SK-N-SH (cell line): ENCODE measurements at regions not wholly inside any gene's neighbourhood (a gene's known extent, or its start where the extent isn't known, plus 50 kb on each side); places are given as distances from the start of the nearest gene placed in this dataset.

ENCODE experiments used
- CTCF ChIA-PET: fragments of 300-600, 350-600 bp; formaldehyde crosslinking; extraction: SDS; loops from one replicate; lab custom pipeline; 2021; lab: Yijun Ruan, JAX
- POLR2A ChIA-PET: fragments of 350-600 bp; sonication (Branson Sonifier 250); formaldehyde crosslinking; extraction: SDS; loops from one replicate; lab custom pipeline; 2020; ENCODE audit warnings: antibody characterized with exemption, inconsistent platforms; lab: Yijun Ruan, JAX
- DNase-seq: peaks from one replicate; pipeline ENCODE4 v3.0.0; 2012
- H2AFZ ChIP-seq: fragments of 200-600 bp; sonication (generic); 2 replicates; pipeline ENCODE4 v1.8.1; 2016; ENCODE audit warnings: antibody characterized with exemption, mild to moderate bottlenecking, low read depth
- H3F3A ChIP-seq: fragments of 200-600 bp; sonication (generic); replicated peaks from 2 replicates; pipeline ENCODE3; 2016; ENCODE audit warnings: antibody characterized with exemption, mild to moderate bottlenecking; ENCODE audit not compliant: insufficient read depth
- H3K27ac ChIP-seq, 2 experiments: fragments of 200-500 bp in 1 of 2; fragments of 200-600 bp in 1 of 2; sonication (Bioruptor generic) in 1 of 2; sonication (generic), shearing (Covaris generic) in 1 of 2; 2 replicates each; pipeline versions ENCODE4 v1.5.1 to v1.6.1; 2014 to 2016; ENCODE audit warnings: low read depth in 2 of 2, inconsistent platforms in 1 of 2, low read length in 1 of 2, mild to moderate bottlenecking in 1 of 2, mixed read lengths in 1 of 2
- H3K27me3 ChIP-seq: fragments of 200-600 bp; sonication (generic), shearing (Covaris generic); 2 replicates; pipeline ENCODE4 v1.6.1; 2016; ENCODE audit warnings: mixed run types; ENCODE audit not compliant: insufficient read depth
- H3K36me3 ChIP-seq, 2 experiments: fragments of 200-500 bp in 1 of 2; fragments of 200-600 bp in 1 of 2; sonication (Bioruptor generic) in 1 of 2; sonication (generic) in 1 of 2; replicated peaks in 1 of 2; 2 replicates each; pipeline versions ENCODE3 to v1.5.1; 2014 to 2016; ENCODE audit warnings: low read length in 1 of 2, mild to moderate bottlenecking in 1 of 2; ENCODE audit not compliant: insufficient read depth in 2 of 2, control insufficient read depth in 1 of 2
- H3K4me1 ChIP-seq, 2 experiments: fragments of 200-500 bp in 1 of 2; fragments of 200-600 bp in 1 of 2; sonication (Bioruptor generic) in 1 of 2; sonication (generic), shearing (Covaris generic) in 1 of 2; 2 replicates each; pipeline versions ENCODE4 v1.5.1 to v1.6.1; 2014 to 2016; ENCODE audit warnings: low read depth in 1 of 2, low read length in 1 of 2, mixed run types in 1 of 2; ENCODE audit not compliant: insufficient read depth in 2 of 2, control insufficient read depth in 1 of 2
- H3K4me2 ChIP-seq: fragments of 200-600 bp; sonication (generic), shearing (Covaris generic); 2 replicates; pipeline ENCODE4 v1.6.1; 2017; ENCODE audit warnings: mixed run types
- H3K4me3 ChIP-seq, 2 experiments: fragments of 200-500 bp in 1 of 2; fragments of 200-600 bp in 1 of 2; sonication (Bioruptor generic) in 1 of 2; sonication (generic), shearing (Covaris generic) in 1 of 2; 2 replicates each; pipeline versions ENCODE4 v1.5.1 to v1.8.1; 2014 to 2016; ENCODE audit warnings: low read depth in 2 of 2, inconsistent platforms in 1 of 2, low read length in 1 of 2, mild to moderate bottlenecking in 1 of 2, mixed read lengths in 1 of 2, moderate library complexity in 1 of 2
- H3K79me2 ChIP-seq: fragments of 200-600 bp; sonication (generic); 2 replicates; pipeline ENCODE4 v1.8.1; 2017; ENCODE audit warnings: mild to moderate bottlenecking; ENCODE audit not compliant: insufficient read depth
- H3K9ac ChIP-seq: fragments of 200-600 bp; sonication (generic); 2 replicates; pipeline ENCODE4 v1.6.1; 2017; ENCODE audit warnings: mixed run types
- H3K9me2 ChIP-seq: fragments of 200-600 bp; sonication (generic); 2 replicates; pipeline ENCODE4 v1.6.1; 2017; ENCODE audit warnings: mixed run types
- H3K9me3 ChIP-seq: fragments of 200-600 bp; sonication (generic); 2 replicates; pipeline ENCODE4 v1.6.1; 2017; ENCODE audit warnings: mixed run types, mild to moderate bottlenecking, moderate library complexity
- H4K20me1 ChIP-seq: fragments of 200-600 bp; sonication (generic); 2 replicates; pipeline ENCODE4 v1.6.1; 2017; ENCODE audit warnings: mild to moderate bottlenecking, mixed run types; ENCODE audit not compliant: insufficient read depth
- CHD2 ChIP-seq: fragments of 150-350 bp; IDR thresholded peaks from 2 replicates; pipeline ENCODE4 v1.6.1; 2018; ENCODE audit warnings: low read length; ENCODE audit not compliant: partially characterized antibody
- ELF1 ChIP-seq: IDR thresholded peaks from 2 replicates; pipeline ENCODE4 v1.4.0; 2012
- EP300 ChIP-seq, 2 experiments: IDR thresholded peaks; 2 replicates each; pipeline versions ENCODE4 v1.4.0 to v1.6.1; 2012; ENCODE audit warnings: borderline replicate concordance in 1 of 2, low read depth in 1 of 2, low read length in 1 of 2
- FOXJ3 ChIP-seq: sonication (generic); formaldehyde crosslinking; IDR thresholded peaks from 2 replicates; pipeline ENCODE4 v1.5.1; 2020; ENCODE audit warnings: mild to moderate bottlenecking, missing genetic modification reagents
- FOXM1 ChIP-seq: IDR thresholded peaks from 2 replicates; pipeline ENCODE4 v1.4.0; 2012; ENCODE audit warnings: low read depth, mild to moderate bottlenecking
- JUND ChIP-seq: IDR thresholded peaks from 2 replicates; pipeline ENCODE4 v1.4.0; 2012
- MXI1 ChIP-seq: IDR thresholded peaks from 2 replicates; pipeline ENCODE4 v1.6.1; 2012; ENCODE audit warnings: mild to moderate bottlenecking, low read depth, low read length, improper control_type of control experiment
- NRF1 ChIP-seq: IDR thresholded peaks from 2 replicates; pipeline ENCODE4 v1.6.1; 2012; ENCODE audit warnings: low read depth, mild to moderate bottlenecking, low read length
- RAD21 ChIP-seq: IDR thresholded peaks from 2 replicates; pipeline ENCODE4 v1.6.1; 2012; ENCODE audit warnings: mild to moderate bottlenecking, low read length
- RCOR1 ChIP-seq: fragments of 150-350 bp; IDR thresholded peaks from 2 replicates; pipeline ENCODE4 v1.6.1; 2017; ENCODE audit warnings: antibody characterized with exemption, low read length
- RFX5 ChIP-seq: IDR thresholded peaks from 2 replicates; pipeline ENCODE4 v1.6.1; 2012; ENCODE audit warnings: mild to moderate bottlenecking, improper control_type of control experiment, low read length
- SIN3A ChIP-seq: IDR thresholded peaks from 2 replicates; pipeline ENCODE4 v1.6.1; 2012; ENCODE audit warnings: low read depth, mild to moderate bottlenecking, low read length, moderate library complexity, borderline replicate concordance
- SMC3 ChIP-seq: IDR thresholded peaks from 2 replicates; pipeline ENCODE4 v1.6.1; 2012; ENCODE audit warnings: low read depth, low read length, improper control_type of control experiment
- TAF1 ChIP-seq: IDR thresholded peaks from 2 replicates; pipeline ENCODE4 v1.6.1; 2012; ENCODE audit warnings: low read depth, mild to moderate bottlenecking, low read length, moderate library complexity, borderline replicate concordance
- TCF12 ChIP-seq: IDR thresholded peaks from 2 replicates; pipeline ENCODE4 v1.4.0; 2012
- WGBS: methylation state at CpG from one replicate; pipeline ENCODE4 v1.1.6; 2017; ENCODE audit warnings: low lambda C conversion rate; 5-methylcytosine and 5-hydroxymethylcytosine counted together
- TF ChIP-seq, protein P1 (sequence below): IDR thresholded peaks from 2 replicates; pipeline ENCODE4 v1.4.0; 2012; ENCODE audit warnings: low read depth, borderline replicate concordance
- TF ChIP-seq, protein P2 (sequence below): fragments of 150-350 bp; IDR thresholded peaks from 2 replicates; pipeline ENCODE4 v1.6.1; 2017; ENCODE audit warnings: antibody characterized with exemption, low read length, low read depth, borderline replicate concordance
- TF ChIP-seq, protein P3 (sequence below): IDR thresholded peaks from 2 replicates; pipeline ENCODE4 v1.4.0; 2012; ENCODE audit warnings: low read depth, borderline replicate concordance
- TF ChIP-seq, protein P4 (sequence below): IDR thresholded peaks from 2 replicates; pipeline ENCODE4 v1.4.0; 2012; ENCODE audit warnings: low read depth
- TF ChIP-seq, protein P5 (sequence below): IDR thresholded peaks from 2 replicates; pipeline ENCODE4 v1.6.1; 2012; ENCODE audit warnings: mild to moderate bottlenecking, low read depth, low read length, moderate library complexity

DNA sequence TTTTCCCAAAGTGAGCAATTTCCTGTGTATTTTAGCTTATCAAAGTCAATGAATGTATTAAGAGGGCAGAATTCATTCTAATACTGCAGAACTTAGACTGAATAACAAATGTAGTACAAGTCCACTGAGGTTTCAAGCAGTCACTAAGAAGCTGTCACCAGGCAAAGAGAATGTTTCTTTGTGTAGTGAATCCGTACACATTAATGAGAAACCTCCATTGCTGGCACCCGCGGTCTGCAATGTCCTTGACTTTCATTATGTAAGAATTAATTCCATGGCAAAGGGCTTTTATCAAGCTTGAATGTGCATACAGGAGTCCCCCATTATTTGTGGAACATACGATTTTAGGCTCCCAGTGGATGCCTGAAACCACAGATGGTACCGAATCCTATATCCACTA is 719.5 kb upstream of the TMPRSS15 start:
- H3K4me3 ChIP-seq, result no peak overlapping the region
- H3K27ac ChIP-seq, result no peak overlapping the region
- no peak overlapping the region for H3K4me2 ChIP-seq
- TF ChIP-seq FOXM1 (no peak), TAF1 (no peak), FOXJ3 (CRISPR knock-in tag) (no peak), RAD21 (no peak), NRF1 (no peak), JUND (no peak)
- TF ChIP-seq, protein P1, sequence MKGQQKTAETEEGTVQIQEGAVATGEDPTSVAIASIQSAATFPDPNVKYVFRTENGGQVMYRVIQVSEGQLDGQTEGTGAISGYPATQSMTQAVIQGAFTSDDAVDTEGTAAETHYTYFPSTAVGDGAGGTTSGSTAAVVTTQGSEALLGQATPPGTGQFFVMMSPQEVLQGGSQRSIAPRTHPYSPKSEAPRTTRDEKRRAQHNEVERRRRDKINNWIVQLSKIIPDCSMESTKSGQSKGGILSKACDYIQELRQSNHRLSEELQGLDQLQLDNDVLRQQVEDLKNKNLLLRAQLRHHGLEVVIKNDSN, result no peak
- H3K4me1 ChIP-seq, result no peaks in the 10 kb centered on the region
- H3K36me3 ChIP-seq, result no peaks in the 10 kb centered on the region
- no peaks in the 10 kb centered on the region for H3K9me2 ChIP-seq
- POLR2A ChIA-PET, result no interaction called here
- H2AFZ ChIP-seq, result no peak overlapping the region
- H3F3A ChIP-seq, result no peaks in the 10 kb centered on the region
- H3K9ac ChIP-seq, result no peak overlapping the region
- 21% methylated on average over 5 of the region's 5 CpGs for WGBS
- H3K9me3 ChIP-seq, result no peaks in the 10 kb centered on the region
- CTCF ChIA-PET, result interaction anchor here (1.3 kb wide), 1 partner anchor 9 kb away, joined by 3 read pairs; no protein-coding TSS in a partner anchor
- no peaks in the 10 kb centered on the region for H3K27me3 ChIP-seq
- no peaks in the 10 kb centered on the region for H4K20me1 ChIP-seq
- DNase-seq, result no peak
- H3K79me2 ChIP-seq, result no peaks in the 10 kb centered on the region

DNA sequence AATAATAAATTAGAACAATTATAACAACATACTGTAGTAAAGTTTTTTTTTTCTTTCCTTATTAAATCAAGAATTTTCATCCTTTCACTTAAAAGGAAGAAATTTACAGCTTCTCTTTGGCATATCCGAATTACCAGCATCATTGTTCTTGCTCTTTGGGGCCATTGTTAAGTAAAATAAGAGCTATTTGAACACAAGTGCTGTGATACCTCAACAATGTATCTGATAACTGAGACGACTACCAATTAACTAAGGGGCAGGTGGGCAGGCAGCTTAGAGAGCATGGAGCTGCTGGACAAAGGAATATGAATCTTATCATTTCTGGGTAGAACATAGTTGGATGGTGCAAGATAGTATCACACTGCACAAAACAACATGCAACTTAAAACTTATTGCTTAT is 719.9 kb upstream of the TMPRSS15 start:
- no peak overlapping the region for H3K27ac ChIP-seq
- 3% methylated on average over 2 of the region's 2 CpGs for whole genome bisulfite sequencing
- ChIA-PET POLR2A (no interaction called here), CTCF (interaction anchor here (1.3 kb wide), 1 partner anchor 8 kb away, joined by 3 read pairs; no protein-coding TSS in a partner anchor)
- no peaks in the 10 kb centered on the region for H3K9me2 ChIP-seq
- H3K4me3 ChIP-seq, result no peak overlapping the region
- no peak for TF ChIP-seq SIN3A
- no peak for TF ChIP-seq ELF1
- TF ChIP-seq, protein P2, sequence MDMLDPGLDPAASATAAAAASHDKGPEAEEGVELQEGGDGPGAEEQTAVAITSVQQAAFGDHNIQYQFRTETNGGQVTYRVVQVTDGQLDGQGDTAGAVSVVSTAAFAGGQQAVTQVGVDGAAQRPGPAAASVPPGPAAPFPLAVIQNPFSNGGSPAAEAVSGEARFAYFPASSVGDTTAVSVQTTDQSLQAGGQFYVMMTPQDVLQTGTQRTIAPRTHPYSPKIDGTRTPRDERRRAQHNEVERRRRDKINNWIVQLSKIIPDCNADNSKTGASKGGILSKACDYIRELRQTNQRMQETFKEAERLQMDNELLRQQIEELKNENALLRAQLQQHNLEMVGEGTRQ, result no peak
- TF ChIP-seq RAD21, result no peak
- TF ChIP-seq TAF1, result no peak
- TF ChIP-seq, protein P3, sequence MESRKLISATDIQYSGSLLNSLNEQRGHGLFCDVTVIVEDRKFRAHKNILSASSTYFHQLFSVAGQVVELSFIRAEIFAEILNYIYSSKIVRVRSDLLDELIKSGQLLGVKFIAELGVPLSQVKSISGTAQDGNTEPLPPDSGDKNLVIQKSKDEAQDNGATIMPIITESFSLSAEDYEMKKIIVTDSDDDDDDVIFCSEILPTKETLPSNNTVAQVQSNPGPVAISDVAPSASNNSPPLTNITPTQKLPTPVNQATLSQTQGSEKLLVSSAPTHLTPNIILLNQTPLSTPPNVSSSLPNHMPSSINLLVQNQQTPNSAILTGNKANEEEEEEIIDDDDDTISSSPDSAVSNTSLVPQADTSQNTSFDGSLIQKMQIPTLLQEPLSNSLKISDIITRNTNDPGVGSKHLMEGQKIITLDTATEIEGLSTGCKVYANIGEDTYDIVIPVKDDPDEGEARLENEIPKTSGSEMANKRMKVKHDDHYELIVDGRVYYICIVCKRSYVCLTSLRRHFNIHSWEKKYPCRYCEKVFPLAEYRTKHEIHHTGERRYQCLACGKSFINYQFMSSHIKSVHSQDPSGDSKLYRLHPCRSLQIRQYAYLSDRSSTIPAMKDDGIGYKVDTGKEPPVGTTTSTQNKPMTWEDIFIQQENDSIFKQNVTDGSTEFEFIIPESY, result no peak
- TF ChIP-seq, protein P4, sequence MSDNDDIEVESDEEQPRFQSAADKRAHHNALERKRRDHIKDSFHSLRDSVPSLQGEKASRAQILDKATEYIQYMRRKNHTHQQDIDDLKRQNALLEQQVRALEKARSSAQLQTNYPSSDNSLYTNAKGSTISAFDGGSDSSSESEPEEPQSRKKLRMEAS, result no peak
- TF ChIP-seq FOXJ3 (CRISPR knock-in tag), result no peak
- no peak for TF ChIP-seq CHD2
- TF ChIP-seq FOXM1, result no peak
- TF ChIP-seq SMC3, result no peak
- no peak for TF ChIP-seq RCOR1
- TF ChIP-seq RFX5, result no peak
- no peak for TF ChIP-seq EP300 (IDR thresholded peaks at IDR 0.05; ENCODE audit: borderline replicate concordance in 1 of 2, low read depth in 1 of 2, low read length in 1 of 2)
- TF ChIP-seq TCF12, result no peak
- TF ChIP-seq NRF1, result no peak
- TF ChIP-seq, protein P5, sequence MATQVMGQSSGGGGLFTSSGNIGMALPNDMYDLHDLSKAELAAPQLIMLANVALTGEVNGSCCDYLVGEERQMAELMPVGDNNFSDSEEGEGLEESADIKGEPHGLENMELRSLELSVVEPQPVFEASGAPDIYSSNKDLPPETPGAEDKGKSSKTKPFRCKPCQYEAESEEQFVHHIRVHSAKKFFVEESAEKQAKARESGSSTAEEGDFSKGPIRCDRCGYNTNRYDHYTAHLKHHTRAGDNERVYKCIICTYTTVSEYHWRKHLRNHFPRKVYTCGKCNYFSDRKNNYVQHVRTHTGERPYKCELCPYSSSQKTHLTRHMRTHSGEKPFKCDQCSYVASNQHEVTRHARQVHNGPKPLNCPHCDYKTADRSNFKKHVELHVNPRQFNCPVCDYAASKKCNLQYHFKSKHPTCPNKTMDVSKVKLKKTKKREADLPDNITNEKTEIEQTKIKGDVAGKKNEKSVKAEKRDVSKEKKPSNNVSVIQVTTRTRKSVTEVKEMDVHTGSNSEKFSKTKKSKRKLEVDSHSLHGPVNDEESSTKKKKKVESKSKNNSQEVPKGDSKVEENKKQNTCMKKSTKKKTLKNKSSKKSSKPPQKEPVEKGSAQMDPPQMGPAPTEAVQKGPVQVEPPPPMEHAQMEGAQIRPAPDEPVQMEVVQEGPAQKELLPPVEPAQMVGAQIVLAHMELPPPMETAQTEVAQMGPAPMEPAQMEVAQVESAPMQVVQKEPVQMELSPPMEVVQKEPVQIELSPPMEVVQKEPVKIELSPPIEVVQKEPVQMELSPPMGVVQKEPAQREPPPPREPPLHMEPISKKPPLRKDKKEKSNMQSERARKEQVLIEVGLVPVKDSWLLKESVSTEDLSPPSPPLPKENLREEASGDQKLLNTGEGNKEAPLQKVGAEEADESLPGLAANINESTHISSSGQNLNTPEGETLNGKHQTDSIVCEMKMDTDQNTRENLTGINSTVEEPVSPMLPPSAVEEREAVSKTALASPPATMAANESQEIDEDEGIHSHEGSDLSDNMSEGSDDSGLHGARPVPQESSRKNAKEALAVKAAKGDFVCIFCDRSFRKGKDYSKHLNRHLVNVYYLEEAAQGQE, result no peak
- TF ChIP-seq MXI1, result no peak
- TF ChIP-seq JUND, result no peak
- H4K20me1 ChIP-seq, result no peaks in the 10 kb centered on the region
- H2AFZ ChIP-seq, result no peak overlapping the region
- no peak overlapping the region for H3K9ac ChIP-seq
- DNase-seq, result no peak
- H3K27me3 ChIP-seq, result no peaks in the 10 kb centered on the region
- no peaks in the 10 kb centered on the region for H3K4me1 ChIP-seq
- no peaks in the 10 kb centered on the region for H3K79me2 ChIP-seq
- H3F3A ChIP-seq, result no peaks in the 10 kb centered on the region
- no peaks in the 10 kb centered on the region for H3K36me3 ChIP-seq
- no peaks in the 10 kb centered on the region for H3K9me3 ChIP-seq
- no peak overlapping the region for H3K4me2 ChIP-seq
